ENCODE measurements at regions not wholly inside any gene's neighbourhood (a gene's known extent, or its start where the extent isn't known, plus 50 kb on each side); places are given as distances from the start of the nearest gene placed in this dataset.

DNA sequence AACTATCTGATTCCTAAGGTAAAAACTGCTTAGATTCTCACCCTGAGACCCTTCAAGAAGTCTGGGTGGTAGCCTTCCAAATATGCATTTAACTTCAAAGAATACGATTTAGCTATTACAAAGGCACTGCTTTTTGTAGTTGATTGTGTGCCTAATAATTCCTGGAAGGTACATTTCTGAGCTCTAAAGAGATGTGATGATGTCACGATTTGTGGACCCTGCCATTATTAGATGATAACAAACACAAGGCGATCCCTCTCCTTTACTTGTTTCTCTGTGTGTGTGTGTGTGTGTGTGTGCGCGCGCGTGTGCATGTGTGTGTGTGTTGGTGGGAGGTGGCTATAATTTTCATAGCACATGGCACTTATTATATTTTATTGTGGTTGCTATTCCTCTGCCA, 70.9 kb downstream of the TFPI2 start:
- Histone ChIP-seq H3K9me3 (ENCODE audit: control insufficient read depth, insufficient read depth, low read depth, low read length) (no peaks in the 10 kb centered on the region), H3K4me1 (ENCODE audit: control insufficient read depth, insufficient read depth, low read length) (no peaks in the 10 kb centered on the region), H3K4me3 (ENCODE audit: low read depth in 2 of 2, low read length in 2 of 2) (no peak overlapping the region), H3K27ac (ENCODE audit: low read length) (no peak overlapping the region), H3K36me3 (ENCODE audit: control insufficient read depth, insufficient read depth, low read length) (no peaks in the 10 kb centered on the region), H3K27me3 (ENCODE audit: control insufficient read depth, insufficient read depth, low read length) (no peaks in the 10 kb centered on the region)
- in situ Hi-C loops (cut with HindIII; ENCODE audit: low pct_unique_long_range_greater_than_20kb, low sequenced_read_pairs) = no loop called here
- no peak for DNase-seq (ENCODE audit: low read depth, low spot score)
- no TSS peak for BruUV-seq (replicated peaks)
- ChIA-PET POLR2A (no interaction called here), CTCF (no interaction called here)
- no peak for ATAC-seq
- intact Hi-C loops (cut with micrococcal nuclease; ENCODE audit: unreplicated experiment) = no loop called here
- TF ChIP-seq POLR2AphosphoS5 (IDR thresholded peaks at IDR 0.05; ENCODE audit: low read depth, low read length) (no peak), SIN3A (IDR thresholded peaks at IDR 0.05; ENCODE audit: borderline replicate concordance, insufficient read depth, low read depth, low read length) (no peak), TCF7L2 (IDR thresholded peaks at IDR 0.05; ENCODE audit: low read depth, low read length) (no peak)
- TF ChIP-seq, protein P1, sequence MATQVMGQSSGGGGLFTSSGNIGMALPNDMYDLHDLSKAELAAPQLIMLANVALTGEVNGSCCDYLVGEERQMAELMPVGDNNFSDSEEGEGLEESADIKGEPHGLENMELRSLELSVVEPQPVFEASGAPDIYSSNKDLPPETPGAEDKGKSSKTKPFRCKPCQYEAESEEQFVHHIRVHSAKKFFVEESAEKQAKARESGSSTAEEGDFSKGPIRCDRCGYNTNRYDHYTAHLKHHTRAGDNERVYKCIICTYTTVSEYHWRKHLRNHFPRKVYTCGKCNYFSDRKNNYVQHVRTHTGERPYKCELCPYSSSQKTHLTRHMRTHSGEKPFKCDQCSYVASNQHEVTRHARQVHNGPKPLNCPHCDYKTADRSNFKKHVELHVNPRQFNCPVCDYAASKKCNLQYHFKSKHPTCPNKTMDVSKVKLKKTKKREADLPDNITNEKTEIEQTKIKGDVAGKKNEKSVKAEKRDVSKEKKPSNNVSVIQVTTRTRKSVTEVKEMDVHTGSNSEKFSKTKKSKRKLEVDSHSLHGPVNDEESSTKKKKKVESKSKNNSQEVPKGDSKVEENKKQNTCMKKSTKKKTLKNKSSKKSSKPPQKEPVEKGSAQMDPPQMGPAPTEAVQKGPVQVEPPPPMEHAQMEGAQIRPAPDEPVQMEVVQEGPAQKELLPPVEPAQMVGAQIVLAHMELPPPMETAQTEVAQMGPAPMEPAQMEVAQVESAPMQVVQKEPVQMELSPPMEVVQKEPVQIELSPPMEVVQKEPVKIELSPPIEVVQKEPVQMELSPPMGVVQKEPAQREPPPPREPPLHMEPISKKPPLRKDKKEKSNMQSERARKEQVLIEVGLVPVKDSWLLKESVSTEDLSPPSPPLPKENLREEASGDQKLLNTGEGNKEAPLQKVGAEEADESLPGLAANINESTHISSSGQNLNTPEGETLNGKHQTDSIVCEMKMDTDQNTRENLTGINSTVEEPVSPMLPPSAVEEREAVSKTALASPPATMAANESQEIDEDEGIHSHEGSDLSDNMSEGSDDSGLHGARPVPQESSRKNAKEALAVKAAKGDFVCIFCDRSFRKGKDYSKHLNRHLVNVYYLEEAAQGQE (IDR thresholded peaks at IDR 0.05; ENCODE audit: insufficient read depth in 1 of 2, low read depth in 2 of 2, low read length in 1 of 2) = no peak
- TF ChIP-seq, protein P2, sequence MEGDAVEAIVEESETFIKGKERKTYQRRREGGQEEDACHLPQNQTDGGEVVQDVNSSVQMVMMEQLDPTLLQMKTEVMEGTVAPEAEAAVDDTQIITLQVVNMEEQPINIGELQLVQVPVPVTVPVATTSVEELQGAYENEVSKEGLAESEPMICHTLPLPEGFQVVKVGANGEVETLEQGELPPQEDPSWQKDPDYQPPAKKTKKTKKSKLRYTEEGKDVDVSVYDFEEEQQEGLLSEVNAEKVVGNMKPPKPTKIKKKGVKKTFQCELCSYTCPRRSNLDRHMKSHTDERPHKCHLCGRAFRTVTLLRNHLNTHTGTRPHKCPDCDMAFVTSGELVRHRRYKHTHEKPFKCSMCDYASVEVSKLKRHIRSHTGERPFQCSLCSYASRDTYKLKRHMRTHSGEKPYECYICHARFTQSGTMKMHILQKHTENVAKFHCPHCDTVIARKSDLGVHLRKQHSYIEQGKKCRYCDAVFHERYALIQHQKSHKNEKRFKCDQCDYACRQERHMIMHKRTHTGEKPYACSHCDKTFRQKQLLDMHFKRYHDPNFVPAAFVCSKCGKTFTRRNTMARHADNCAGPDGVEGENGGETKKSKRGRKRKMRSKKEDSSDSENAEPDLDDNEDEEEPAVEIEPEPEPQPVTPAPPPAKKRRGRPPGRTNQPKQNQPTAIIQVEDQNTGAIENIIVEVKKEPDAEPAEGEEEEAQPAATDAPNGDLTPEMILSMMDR (IDR thresholded peaks at IDR 0.05) = no peak

- no peaks in the 10 kb centered on the region for H3K36me3 ChIP-seq (ENCODE audit: control insufficient read depth, insufficient read depth, low read length)
- DNase-seq (ENCODE audit: low read depth, low spot score) (no peak), ATAC-seq (no peak)
- H3K27me3 ChIP-seq (ENCODE audit: control insufficient read depth, insufficient read depth, low read length) = no peaks in the 10 kb centered on the region
- BruUV-seq (replicated peaks) = no TSS peak
- in situ Hi-C loops (cut with HindIII; ENCODE audit: low pct_unique_long_range_greater_than_20kb, low sequenced_read_pairs) (no loop called here), intact Hi-C loops (cut with micrococcal nuclease; ENCODE audit: unreplicated experiment) (no loop called here)
- ChIA-PET POLR2A (no interaction called here), CTCF (no interaction called here)
- TF ChIP-seq, protein P1 (IDR thresholded peaks at IDR 0.05; ENCODE audit: insufficient read depth in 1 of 2, low read depth in 2 of 2, low read length in 1 of 2) = no peak
- TF ChIP-seq SIN3A (IDR thresholded peaks at IDR 0.05; ENCODE audit: borderline replicate concordance, insufficient read depth, low read depth, low read length) = no peak
- TF ChIP-seq, protein P2 (IDR thresholded peaks at IDR 0.05) = no peak
- TF ChIP-seq TCF7L2 (IDR thresholded peaks at IDR 0.05; ENCODE audit: low read depth, low read length) = no peak
- no peak for TF ChIP-seq POLR2AphosphoS5 (IDR thresholded peaks at IDR 0.05; ENCODE audit: low read depth, low read length)
- no peak overlapping the region for H3K4me3 ChIP-seq (ENCODE audit: low read depth in 2 of 2, low read length in 2 of 2)
- H3K27ac ChIP-seq (ENCODE audit: low read length) = no peak overlapping the region
- no peaks in the 10 kb centered on the region for H3K9me3 ChIP-seq (ENCODE audit: control insufficient read depth, insufficient read depth, low read depth, low read length)
- no peaks in the 10 kb centered on the region for H3K4me1 ChIP-seq (ENCODE audit: control insufficient read depth, insufficient read depth, low read length)
These were observed 73.0 kb downstream of the TFPI2 start for GRCh38 chr7:93817526-93817925.
